GM23338 (cell line): ENCODE measurements at regions not wholly inside any gene's neighbourhood (a gene's known extent, or its start where the extent isn't known, plus 50 kb on each side); places are given as distances from the start of the nearest gene placed in this dataset.

Experiments used
- ATAC-seq: fragments of 200-7000 bp; cut with Tn5 transposase; 3 replicates; pipeline ENCODE4 v1.9.1; 2020
- DNase-seq: peaks from one replicate; pipeline ENCODE4 v3.0.0-alpha.2; 2015; ENCODE audit warnings: low spot score
- H2AFZ ChIP-seq: fragments of 200-600 bp; sonication (generic); 2 replicates; pipeline ENCODE4 v1.8.0; 2016; ENCODE audit warnings: antibody characterized with exemption, mild to moderate bottlenecking, moderate library complexity
- H3F3A ChIP-seq: fragments of 200-600 bp; sonication (generic); replicated peaks from 2 replicates; pipeline ENCODE4 v1.8.0; 2017; ENCODE audit warnings: antibody characterized with exemption, mixed run types, low read depth
- H3K27ac ChIP-seq: fragments of 200-600 bp; sonication (generic); 2 replicates; pipeline ENCODE4 v1.6.1; 2016; ENCODE audit warnings: low read depth
- H3K27me3 ChIP-seq: fragments of 200-600 bp; sonication (generic); 2 replicates; pipeline ENCODE4 v1.8.0; 2016; ENCODE audit warnings: mild to moderate bottlenecking, mixed run types, moderate library complexity; ENCODE audit not compliant: insufficient read depth
- H3K36me3 ChIP-seq: fragments of 200-600 bp; sonication (generic); 2 replicates; pipeline ENCODE4 v1.8.0; 2016; ENCODE audit warnings: mild to moderate bottlenecking; ENCODE audit not compliant: insufficient read depth
- H3K4me1 ChIP-seq: fragments of 200-600 bp; sonication (generic); 2 replicates; pipeline ENCODE4 v1.8.0; 2016; ENCODE audit warnings: mild to moderate bottlenecking, moderate library complexity; ENCODE audit not compliant: insufficient read depth
- H3K4me2 ChIP-seq: fragments of 200-600 bp; sonication (generic); 2 replicates; pipeline ENCODE4 v1.7.1; 2017; ENCODE audit warnings: mixed run types
- H3K4me3 ChIP-seq: fragments of 200-600 bp; sonication (generic); 2 replicates; pipeline ENCODE4 v1.6.1; 2016; ENCODE audit warnings: mixed run types
- H3K79me2 ChIP-seq: fragments of 200-600 bp; sonication (generic); replicated peaks from 2 replicates; pipeline ENCODE4 v1.8.0; 2017; ENCODE audit warnings: mild to moderate bottlenecking; ENCODE audit not compliant: insufficient read depth
- H3K9me2 ChIP-seq: fragments of 200-600 bp; sonication (generic); 2 replicates; pipeline ENCODE4 v1.8.0; 2017; ENCODE audit not compliant: insufficient read depth
- H4K20me1 ChIP-seq: fragments of 200-600 bp; sonication (generic); replicated peaks from 2 replicates; pipeline ENCODE4 v1.8.0; 2017; ENCODE audit warnings: mild to moderate bottlenecking; ENCODE audit not compliant: insufficient read depth
- H3K27ac Mint-ChIP-seq: 2 replicates; pipeline ENCODE4 v1.8.0; 2020; ENCODE audit warnings: inconsistent platforms, mild to moderate bottlenecking, moderate library complexity, mixed read lengths
- H3K27me3 Mint-ChIP-seq: 3 replicates; pipeline ENCODE4 v1.8.0; 2022; ENCODE audit warnings: low read depth, mild to moderate bottlenecking, moderate library complexity, mixed read lengths, inconsistent platforms; ENCODE audit not compliant: insufficient read depth, poor library complexity
- H3K36me3 Mint-ChIP-seq: 3 replicates; pipeline ENCODE4 v1.8.0; 2021; ENCODE audit warnings: low read depth, mild to moderate bottlenecking, inconsistent platforms, moderate library complexity, mixed read lengths
- H3K4me1 Mint-ChIP-seq: 3 replicates; pipeline ENCODE4 v1.8.0; 2020; ENCODE audit warnings: mild to moderate bottlenecking, inconsistent platforms, mixed read lengths
- H3K4me3 Mint-ChIP-seq: 3 replicates; pipeline ENCODE4 v1.8.0; 2021; ENCODE audit warnings: moderate library complexity, mild to moderate bottlenecking, inconsistent platforms, mixed read lengths
- H3K9me3 Mint-ChIP-seq: 3 replicates; pipeline ENCODE4 v1.8.0; 2020; ENCODE audit warnings: moderate library complexity, mild to moderate bottlenecking, inconsistent platforms, mixed read lengths
- CREB1 ChIP-seq: fragments of 250-450 bp; sonication (Bioruptor Pico); IDR thresholded peaks from 2 replicates; pipeline ENCODE4 v1.5.0; 2020; ENCODE audit warnings: low read depth, mild to moderate bottlenecking, moderate library complexity
- CTCF ChIP-seq, 2 experiments: fragments of 200-600 bp in 1 of 2; sonication (generic) in 1 of 2; conservative IDR thresholded peaks; 2 replicates each; pipeline versions ENCODE4 v1.5.1 to v1.6.1; 2016 to 2017; ENCODE audit warnings: antibody characterized with exemption in 2 of 2, low read depth in 2 of 2, mild to moderate bottlenecking in 2 of 2, moderate library complexity in 1 of 2
- ETS1 ChIP-seq: IDR thresholded peaks from 2 replicates; pipeline ENCODE4 v1.6.1; 2016; ENCODE audit warnings: antibody characterized with exemption
- EZH2 ChIP-seq: fragments of 200-600 bp; sonication (generic); IDR thresholded peaks from one replicate; pipeline ENCODE4 v1.8.0; 2017; ENCODE audit warnings: antibody characterized with exemption, mild to moderate bottlenecking, low read depth; ENCODE audit not compliant: unreplicated experiment
- EZH2phosphoT487 ChIP-seq: fragments of 200-600 bp; sonication (generic); IDR thresholded peaks from one replicate; pipeline ENCODE4 v1.8.1; 2018; ENCODE audit warnings: antibody characterized with exemption; ENCODE audit not compliant: unreplicated experiment
- JUNB ChIP-seq: IDR thresholded peaks from one replicate; pipeline ENCODE4 v1.6.1; 2016; ENCODE audit warnings: antibody characterized with exemption; ENCODE audit not compliant: unreplicated experiment
- POLR2AphosphoS5 ChIP-seq: IDR thresholded peaks from 2 replicates; pipeline ENCODE4 v1.6.1; 2016; ENCODE audit warnings: antibody characterized with exemption, low read depth
- REST ChIP-seq: IDR thresholded peaks from one replicate; pipeline ENCODE4 v1.6.1; 2018; ENCODE audit warnings: antibody characterized with exemption; ENCODE audit not compliant: unreplicated experiment
- ZNF114 ChIP-seq: fragments of 250-450 bp; sonication (Bioruptor Pico); IDR thresholded peaks from 2 replicates; pipeline ENCODE4 v1.5.0; 2020; ENCODE audit warnings: mild to moderate bottlenecking, moderate library complexity
- ZNF331 ChIP-seq: fragments of 250-450 bp; sonication (Bioruptor Pico); IDR thresholded peaks from 2 replicates; pipeline ENCODE4 v1.5.0; 2020; ENCODE audit warnings: low read depth, mild to moderate bottlenecking, moderate library complexity
- ZNF462 ChIP-seq: fragments of 250-450 bp; sonication (Bioruptor Pico); IDR thresholded peaks from 2 replicates; pipeline ENCODE4 v1.5.0; 2020; ENCODE audit warnings: mild to moderate bottlenecking, moderate library complexity

DNA sequence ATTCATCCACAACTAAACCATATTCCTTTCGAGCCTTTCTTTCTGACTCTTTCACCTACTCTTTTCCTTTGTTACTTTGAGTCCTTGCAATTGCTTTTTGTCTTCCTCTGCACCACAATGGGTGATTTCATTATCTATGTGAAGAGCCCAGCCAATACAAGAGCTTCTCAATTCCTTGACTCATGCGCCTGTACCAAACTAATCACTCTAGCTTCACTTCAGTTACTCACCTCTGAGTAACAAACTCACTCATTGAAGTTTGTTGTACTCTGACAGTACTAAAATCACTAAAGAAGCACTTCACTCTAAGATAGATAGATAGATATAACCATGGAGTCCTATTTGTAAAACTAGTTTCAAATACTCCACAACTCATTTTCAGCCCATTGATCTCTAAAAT lies 191.7 kb upstream of the EPHA5 start (continued):
- TF ChIP-seq ZNF462 (CRISPR knock-in tag) (no peak), ETS1 (no peak)

DNA sequence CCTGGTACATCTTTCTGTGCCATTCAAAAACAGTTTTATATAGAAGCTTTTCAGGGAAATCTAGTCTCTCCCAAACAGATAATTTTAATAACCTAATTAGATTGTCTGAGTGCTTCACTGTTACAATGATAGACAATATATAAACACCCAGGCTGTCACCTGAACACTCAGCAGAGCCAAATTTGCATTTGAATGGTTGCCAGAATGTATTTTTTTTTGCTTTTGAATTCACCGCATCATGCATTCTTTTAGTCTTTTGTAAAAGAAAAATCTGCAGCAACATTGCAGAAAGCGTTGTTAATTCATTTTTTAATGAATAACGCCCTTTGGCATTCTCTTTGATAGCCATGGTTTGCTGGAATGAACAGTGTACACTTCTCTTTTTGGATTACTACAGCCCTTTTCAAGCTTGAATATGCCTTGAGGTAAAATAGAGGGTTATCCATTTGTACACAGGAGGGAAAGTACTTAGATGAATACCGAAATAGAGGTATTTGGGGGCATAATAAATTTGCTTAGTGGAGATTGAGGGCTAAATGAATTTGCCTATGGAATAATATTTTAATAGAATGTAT lies 175.0 kb upstream of the EPHA5 start:
- no peak for DNase-seq
- Histone ChIP-seq H3K27me3 (no peaks in the 10 kb centered on the region), H3F3A (no peaks in the 10 kb centered on the region), H3K4me2 (no peak overlapping the region), H3K36me3 (no peaks in the 10 kb centered on the region), H3K79me2 (no peaks in the 10 kb centered on the region), H4K20me1 (no peaks in the 10 kb centered on the region), H3K27ac (no peak overlapping the region), H2AFZ (no peak overlapping the region), H3K4me1 (peaks cover 17% of the 10 kb centered on the region), H3K4me3 (no peak overlapping the region), H3K9me2 (no peaks in the 10 kb centered on the region)
- ATAC-seq: no peak
- Mint-ChIP-seq H3K27me3 (no peaks in the 10 kb centered on the region), H3K4me1 (peaks cover 21% of the 10 kb centered on the region), H3K4me3 (no peak overlapping the region), H3K9me3 (no peaks in the 10 kb centered on the region), H3K27ac (0 out of 2 replicates have a peak overlapping the region, but pooled peaks have one; percentile 11), H3K36me3 (no peaks in the 10 kb centered on the region)
- TF ChIP-seq CTCF (conservative IDR thresholded peaks at IDR 0.05; ENCODE audit: low read depth in 2 of 2) (no peak), EZH2phosphoT487 (no peak), ZNF114 (CRISPR knock-in tag) (no peak), ETS1 (no peak), JUNB (no peak), ZNF331 (no peak), POLR2AphosphoS5 (no peak), CREB1 (CRISPR knock-in tag) (no peak), REST (no peak), EZH2 (no peak)
